Muscle of back (tissue), 3 donors: ENCODE measurements at regions not wholly inside any gene's neighbourhood (a gene's known extent, or its start where the extent isn't known, plus 50 kb on each side); places are given as distances from the start of the nearest gene placed in this dataset.

Experiments
- DNase-seq, 3 donors: peaks; one replicate each; pipeline versions ENCODE4 v3.0.0 to v3.0.0-alpha.2; 2013

GRCh38 chr7:135731-136645, 56.4 kb upstream of the FAM20C start:
- DNase-seq: no peak

DNA sequence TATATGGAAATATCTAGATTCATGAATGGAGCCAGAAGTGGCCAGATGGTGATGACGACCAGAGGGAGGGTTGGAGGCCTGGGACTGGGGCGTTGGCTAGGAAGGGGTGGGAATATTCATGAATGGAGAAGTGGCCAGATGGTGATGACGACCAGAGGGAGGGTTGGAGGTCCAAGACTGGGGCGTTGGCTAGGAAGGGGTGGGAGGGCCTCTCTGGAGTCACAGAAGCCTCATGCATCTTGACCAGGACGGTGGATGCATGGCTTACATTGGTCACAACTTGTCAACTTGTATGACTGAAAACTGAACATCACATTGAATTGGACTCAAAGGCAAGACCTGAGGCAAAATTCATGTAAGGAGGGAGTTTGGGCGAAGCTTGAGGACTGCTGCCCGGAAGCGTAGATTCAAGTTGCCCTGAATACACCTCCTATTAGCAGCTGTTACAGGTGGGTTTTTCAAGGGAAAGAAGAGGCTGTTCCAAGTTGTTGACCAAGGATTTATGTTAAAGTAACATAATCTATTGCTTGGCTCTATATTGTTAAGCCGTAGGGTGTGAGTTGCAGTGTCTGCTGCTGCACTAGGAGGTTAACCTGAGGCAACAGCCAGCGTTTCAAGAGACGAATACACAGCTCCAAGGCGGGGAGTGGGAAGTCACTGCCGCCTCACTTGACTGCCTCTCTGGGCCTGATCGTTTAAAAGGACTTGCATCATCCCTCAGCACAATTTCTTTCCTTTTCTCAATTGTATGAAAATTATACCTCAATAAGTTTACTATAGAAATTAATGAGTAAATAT, 55.1 kb upstream of the FAM20C start:
- DNase-seq: peak in 1 of 3 donors; percentile 13

GRCh38 chr7:139131-139530, 53.2 kb upstream of the FAM20C start:
- DNase-seq: no peak

DNA sequence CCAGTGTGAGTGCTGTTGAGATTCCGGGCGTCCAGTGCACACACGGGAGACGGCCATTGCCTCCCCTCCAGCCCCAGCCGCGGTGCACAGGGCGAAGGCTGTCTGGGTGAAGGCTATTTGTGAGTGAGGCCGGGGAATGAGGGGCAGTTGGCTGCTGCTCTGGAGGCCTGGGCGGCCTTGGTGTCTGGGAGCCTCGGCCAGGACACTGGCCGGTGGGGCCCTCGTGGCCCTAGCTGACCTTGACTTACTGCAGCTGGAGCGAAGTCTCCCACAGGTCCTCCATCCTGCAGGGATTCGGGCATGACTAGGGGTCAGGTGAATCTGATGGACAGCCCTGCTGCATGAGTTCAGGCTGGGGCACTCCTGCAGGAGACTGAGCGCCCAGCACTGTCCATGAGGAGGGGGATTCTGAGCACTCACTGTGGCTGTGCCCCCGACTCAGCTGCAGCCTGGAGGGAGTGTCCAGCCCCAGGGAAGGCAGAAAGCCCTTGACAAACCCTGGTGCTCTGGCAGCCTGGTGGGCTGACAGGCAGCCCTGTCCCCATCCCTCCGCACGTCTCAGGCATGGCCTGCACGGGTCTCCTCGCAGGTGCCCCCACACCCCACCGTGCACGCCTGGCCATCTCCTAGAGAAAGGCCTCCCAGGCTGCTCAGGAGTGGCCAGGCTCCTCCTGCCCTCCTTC, 52.7 kb upstream of the FAM20C start:
- DNase-seq: no peak

GRCh38 chr7:140996-141395, 51.4 kb upstream of the FAM20C start:
- no peak for DNase-seq

DNA sequence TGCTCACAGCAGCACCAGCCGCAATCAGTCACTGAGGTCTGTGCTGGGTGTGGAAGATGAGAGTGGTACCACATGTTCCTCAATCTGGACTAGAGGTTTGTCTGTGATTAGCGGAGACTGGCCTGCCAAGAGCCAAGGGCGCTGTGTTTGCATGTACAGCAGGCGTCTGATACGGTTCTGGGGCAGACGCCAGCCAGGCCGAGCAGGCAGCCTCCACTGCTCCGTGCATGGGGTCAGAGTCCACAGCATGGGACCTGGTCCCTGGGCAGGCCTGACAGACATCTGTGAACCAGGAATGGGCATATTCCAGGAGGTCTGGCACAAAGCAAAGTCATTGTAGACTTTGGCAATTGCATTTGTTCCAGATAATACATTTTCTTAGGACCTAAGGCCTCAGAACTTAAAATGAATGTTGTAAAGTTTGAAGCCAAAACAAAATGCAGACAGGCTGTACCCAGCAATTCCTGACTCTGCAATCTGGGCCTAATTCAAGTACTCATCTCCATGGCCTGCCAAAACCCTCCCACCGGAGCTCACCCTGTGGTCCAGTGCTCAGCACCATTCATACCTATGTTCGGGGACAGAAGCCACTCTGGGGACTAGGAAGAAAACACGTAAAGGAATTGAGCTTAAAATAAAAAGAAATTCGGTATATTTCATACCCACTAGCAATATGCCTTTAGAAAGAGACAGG, 50.0 kb upstream of the FAM20C start:
- peak in 1 of 3 donors; percentile 56 for DNase-seq
